ENCODE measurements at regions not wholly inside any gene's neighbourhood (a gene's known extent, or its start where the extent isn't known, plus 50 kb on each side); places are given as distances from the start of the nearest gene placed in this dataset.

DNA sequence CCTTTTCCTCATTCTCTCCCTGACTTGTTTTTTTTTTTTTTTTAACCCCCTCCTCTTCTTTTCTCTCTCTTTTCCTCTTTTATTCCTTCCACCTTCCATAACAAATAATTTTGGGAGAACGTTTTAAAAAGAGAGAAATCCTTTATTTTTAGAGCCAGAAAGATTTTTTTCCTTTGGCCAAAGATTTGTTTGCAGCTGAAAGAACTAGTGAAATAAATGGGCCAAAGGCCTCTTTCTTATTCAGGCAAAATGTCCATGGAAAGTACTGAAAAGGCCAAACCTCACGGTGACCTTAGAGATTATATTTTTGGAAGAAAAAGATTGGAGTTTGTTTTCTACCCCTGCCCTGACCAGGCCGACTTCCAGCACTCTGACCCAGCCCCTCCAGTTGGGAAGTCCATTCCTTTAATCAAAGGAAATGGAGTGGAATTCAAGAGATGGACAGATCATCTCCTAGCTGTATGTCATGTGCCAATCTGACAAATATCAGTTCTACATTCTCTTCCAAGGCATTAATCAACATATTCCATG, 214.3 kb upstream of the ADAMTS9 start (continued):
- TF ChIP-seq, protein P1, sequence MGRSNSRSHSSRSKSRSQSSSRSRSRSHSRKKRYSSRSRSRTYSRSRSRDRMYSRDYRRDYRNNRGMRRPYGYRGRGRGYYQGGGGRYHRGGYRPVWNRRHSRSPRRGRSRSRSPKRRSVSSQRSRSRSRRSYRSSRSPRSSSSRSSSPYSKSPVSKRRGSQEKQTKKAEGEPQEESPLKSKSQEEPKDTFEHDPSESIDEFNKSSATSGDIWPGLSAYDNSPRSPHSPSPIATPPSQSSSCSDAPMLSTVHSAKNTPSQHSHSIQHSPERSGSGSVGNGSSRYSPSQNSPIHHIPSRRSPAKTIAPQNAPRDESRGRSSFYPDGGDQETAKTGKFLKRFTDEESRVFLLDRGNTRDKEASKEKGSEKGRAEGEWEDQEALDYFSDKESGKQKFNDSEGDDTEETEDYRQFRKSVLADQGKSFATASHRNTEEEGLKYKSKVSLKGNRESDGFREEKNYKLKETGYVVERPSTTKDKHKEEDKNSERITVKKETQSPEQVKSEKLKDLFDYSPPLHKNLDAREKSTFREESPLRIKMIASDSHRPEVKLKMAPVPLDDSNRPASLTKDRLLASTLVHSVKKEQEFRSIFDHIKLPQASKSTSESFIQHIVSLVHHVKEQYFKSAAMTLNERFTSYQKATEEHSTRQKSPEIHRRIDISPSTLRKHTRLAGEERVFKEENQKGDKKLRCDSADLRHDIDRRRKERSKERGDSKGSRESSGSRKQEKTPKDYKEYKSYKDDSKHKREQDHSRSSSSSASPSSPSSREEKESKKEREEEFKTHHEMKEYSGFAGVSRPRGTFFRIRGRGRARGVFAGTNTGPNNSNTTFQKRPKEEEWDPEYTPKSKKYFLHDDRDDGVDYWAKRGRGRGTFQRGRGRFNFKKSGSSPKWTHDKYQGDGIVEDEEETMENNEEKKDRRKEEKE (IDR thresholded peaks at IDR 0.05): no peak
- TF ChIP-seq MYB (IDR thresholded peaks at IDR 0.05; ENCODE audit: borderline replicate concordance, low read depth, low read length): no peak
- TF ChIP-seq FOXM1 (IDR thresholded peaks at IDR 0.05; ENCODE audit: low read depth, low read length): no peak
- TF ChIP-seq EGR1 (IDR thresholded peaks at IDR 0.05; ENCODE audit: borderline replicate concordance in 1 of 2, low read depth in 2 of 2, low read length in 2 of 2): no peak

DNA sequence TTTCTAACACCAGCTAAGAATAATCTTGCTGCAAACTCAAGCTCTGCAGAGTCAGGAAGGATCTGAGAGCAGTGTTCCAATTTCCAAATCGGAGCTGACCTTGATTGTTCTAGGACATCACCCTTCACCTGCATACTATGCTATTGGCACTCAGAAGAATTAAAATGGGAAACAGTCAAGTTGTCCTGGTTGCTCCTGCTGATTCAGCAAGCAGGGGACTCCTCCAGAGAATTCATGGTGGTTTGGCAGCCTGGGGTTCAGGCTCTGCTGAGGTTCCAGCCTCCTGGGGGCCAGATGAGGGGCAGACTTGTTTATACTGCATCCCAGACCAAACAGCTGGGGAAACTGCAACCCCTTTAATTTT, 213.7 kb upstream of the ADAMTS9 start:
- H3K9ac ChIP-seq (ENCODE audit: control insufficient read depth, insufficient read depth, low read length): no peak overlapping the region
- ChIA-PET SMC1A (ENCODE audit: uncharacterized antibody, unreplicated experiment) (no interaction called here), CTCF (no interaction called here), POLR2A (no interaction called here), RAD21 (ENCODE audit: unreplicated experiment) (no interaction called here)
- no peak overlapping the region for H3K27ac ChIP-seq (ENCODE audit: control insufficient read depth, insufficient read depth)
- no peak for FAIRE-seq
- H2AFZ ChIP-seq (ENCODE audit: control insufficient read depth, low read depth, low read length): no peak overlapping the region
- no peaks in the 10 kb centered on the region for H3K27me3 ChIP-seq (replicated peaks in 1 of 2; ENCODE audit: control insufficient read depth in 2 of 2, insufficient read depth in 2 of 2, low read length in 1 of 2)
- 0% methylated on average over 1 of the region's 1 CpG for WGBS (ENCODE audit: insufficient coverage, insufficient replicate concordance, low lambda C conversion rate, missing lambda C conversion rate)
- no peak overlapping the region for H3K4me2 ChIP-seq (ENCODE audit: control insufficient read depth, insufficient read depth)
- no peaks in the 10 kb centered on the region for H3K36me3 ChIP-seq (ENCODE audit: control insufficient read depth in 2 of 2, insufficient read depth in 2 of 2, low read length in 1 of 2)
- in situ Hi-C loops (cut with MboI): no loop called here
- H3K4me3 ChIP-seq: no peak overlapping the region
- ATAC-seq: no peak
- H4K20me1 ChIP-seq (ENCODE audit: control insufficient read depth, insufficient read depth): no peaks in the 10 kb centered on the region
- no TSS peak for BruUV-seq (replicated peaks)
- no peak for DNase-seq (ENCODE audit: low read depth, low spot score)
- no peaks in the 10 kb centered on the region for H3K79me2 ChIP-seq (ENCODE audit: control insufficient read depth, insufficient read depth, low read length)
- H3K4me1 ChIP-seq (ENCODE audit: control insufficient read depth, insufficient read depth, low read length): no peaks in the 10 kb centered on the region
- intact Hi-C loops (cut with micrococcal nuclease; ENCODE audit: unreplicated experiment): no loop called here
- H3K9me3 ChIP-seq (replicated peaks; ENCODE audit: control insufficient read depth, insufficient read depth, low read length): no peaks in the 10 kb centered on the region
- TF ChIP-seq TCF12 (IDR thresholded peaks at IDR 0.05; ENCODE audit: low read depth, low read length) (no peak), CREM (IDR thresholded peaks at IDR 0.05; ENCODE audit: low read depth) (no peak), MTA2 (IDR thresholded peaks at IDR 0.05; ENCODE audit: low read depth) (no peak)

Data from GM12878 (cell line).